ENCODE measurements at regions not wholly inside any gene's neighbourhood (a gene's known extent, or its start where the extent isn't known, plus 50 kb on each side); places are given as distances from the start of the nearest gene placed in this dataset.
A peak's percentile ranks its signal among the peaks of the same experiment; 100 is the strongest.
"Not testable (repeated sequence)": the region's sequence is repeated elsewhere in the genome, so short reads cannot be mapped to it uniquely, and the experiment has no call there.

GRCh38 chr12:96085475-96085874 lies 50.1 kb upstream of the LTA4H start:
- no peak for DNase-seq

GRCh38 chr12:96086190-96086589 lies 50.8 kb upstream of the LTA4H start:
- DNase-seq = not testable (repeated sequence)

- no peak for DNase-seq
Measured at GRCh38 chr12:96091833-96092232, 56.4 kb upstream of the LTA4H start.

- DNase-seq = no peak
Measured at GRCh38 chr12:96093543-96094196, 58.3 kb upstream of the LTA4H start.

- DNase-seq = no peak
Measured at GRCh38 chr12:96094201-96094600, 58.8 kb upstream of the LTA4H start.

- DNase-seq = peak in 2 of 14 donors; percentile 6 to 99
Measured at GRCh38 chr12:96098631-96099030, 63.2 kb upstream of the LTA4H start.

GRCh38 chr12:96099421-96099820 lies 64.0 kb upstream of the LTA4H start:
- DNase-seq = no peak

- no peak for DNase-seq
Measured at GRCh38 chr12:96099986-96100385, 64.6 kb upstream of the LTA4H start.

GRCh38 chr12:96101806-96102205 lies 66.4 kb upstream of the LTA4H start:
- no peak for DNase-seq

GRCh38 chr12:96103067-96103644 lies 67.8 kb upstream of the LTA4H start:
- no peak for DNase-seq

- DNase-seq = peak in 1 of 14 donors; percentile 38
Measured at GRCh38 chr12:96104566-96104965, 69.2 kb upstream of the LTA4H start.

GRCh38 chr12:96106137-96106536 lies 70.8 kb upstream of the LTA4H start:
- DNase-seq = no peak

GRCh38 chr12:96107236-96107635 lies 71.8 kb upstream of the LTA4H start:
- no peak for DNase-seq

- DNase-seq = peak in 1 of 14 donors; percentile 1
Measured at GRCh38 chr12:96108321-96108720, 72.9 kb upstream of the LTA4H start.

- DNase-seq = not testable (repeated sequence)
Measured at GRCh38 chr12:96108941-96109340, 73.6 kb upstream of the LTA4H start.

GRCh38 chr12:96112733-96113132 lies 77.3 kb upstream of the LTA4H start:
- DNase-seq = no peak

- no peak for DNase-seq
Measured at GRCh38 chr12:96117460-96117859, 76.7 kb upstream of the ELK3 start.

GRCh38 chr12:96120359-96121100 lies 73.6 kb upstream of the ELK3 start:
- peak in 1 of 14 donors; percentile 0 for DNase-seq

- DNase-seq = no peak
Measured at GRCh38 chr12:96121271-96121711, 72.9 kb upstream of the ELK3 start.

GRCh38 chr12:96128292-96128691 lies 65.9 kb upstream of the ELK3 start:
- DNase-seq = not testable (repeated sequence)

- no peak for DNase-seq
Measured at GRCh38 chr12:96130396-96131059, 63.6 kb upstream of the ELK3 start.

GRCh38 chr12:96131230-96131788 lies 62.9 kb upstream of the ELK3 start:
- no peak for DNase-seq

GRCh38 chr12:96132819-96133218 lies 61.4 kb upstream of the ELK3 start:
- peak in 1 of 14 donors; percentile 4 for DNase-seq

All from C1 segment of cervical spinal cord (tissue), 14 donors.